ENCODE measurements at regions not wholly inside any gene's neighbourhood (a gene's known extent, or its start where the extent isn't known, plus 50 kb on each side); places are given as distances from the start of the nearest gene placed in this dataset.

GRCh38 chr7:17623546-17624185 lies 316.6 kb downstream of the SNX13 start:
- H3K9me3 Mint-ChIP-seq (ENCODE audit: low read depth) = no peaks in the 10 kb centered on the region
- H3K4me1 Mint-ChIP-seq (ENCODE audit: low read depth) = no peaks in the 10 kb centered on the region

GRCh38 chr7:17624379-17624778 lies 315.9 kb downstream of the SNX13 start:
- no peaks in the 10 kb centered on the region for H3K4me1 Mint-ChIP-seq (ENCODE audit: low read depth)
- no peaks in the 10 kb centered on the region for H3K27me3 Mint-ChIP-seq
- no peaks in the 10 kb centered on the region for H3K9me3 Mint-ChIP-seq (ENCODE audit: low read depth)

More at GRCh38 chr7:17623546-17624185, 316.6 kb downstream of the SNX13 start:
- H3K27ac Mint-ChIP-seq = no peak overlapping the region
- H3K4me3 Mint-ChIP-seq = no peak overlapping the region
- no peaks in the 10 kb centered on the region for H3K27me3 Mint-ChIP-seq
- H3K36me3 Mint-ChIP-seq = no peaks in the 10 kb centered on the region

GRCh38 chr7:17625043-17625442 lies 315.3 kb downstream of the SNX13 start:
- no peaks in the 10 kb centered on the region for H3K4me1 Mint-ChIP-seq (ENCODE audit: low read depth)
- no peaks in the 10 kb centered on the region for H3K9me3 Mint-ChIP-seq (ENCODE audit: low read depth)
- H3K4me3 Mint-ChIP-seq = no peak overlapping the region
- H3K27ac Mint-ChIP-seq = no peak overlapping the region
- H3K27me3 Mint-ChIP-seq = no peaks in the 10 kb centered on the region
- H3K36me3 Mint-ChIP-seq = no peaks in the 10 kb centered on the region

More at GRCh38 chr7:17624379-17624778, 315.9 kb downstream of the SNX13 start:
- no peak overlapping the region for H3K27ac Mint-ChIP-seq
- H3K4me3 Mint-ChIP-seq = no peak overlapping the region
- no peaks in the 10 kb centered on the region for H3K36me3 Mint-ChIP-seq

- no peaks in the 10 kb centered on the region for H3K27me3 Mint-ChIP-seq
- H3K36me3 Mint-ChIP-seq = no peaks in the 10 kb centered on the region
- no peaks in the 10 kb centered on the region for H3K4me1 Mint-ChIP-seq (ENCODE audit: low read depth)
- no peak overlapping the region for H3K27ac Mint-ChIP-seq
- no peak overlapping the region for H3K4me3 Mint-ChIP-seq
- no peaks in the 10 kb centered on the region for H3K9me3 Mint-ChIP-seq (ENCODE audit: low read depth)
Observed at GRCh38 chr7:17626235-17626634, 314.1 kb downstream of the SNX13 start.

- H3K27ac Mint-ChIP-seq = no peak overlapping the region
- peaks cover 3% of the 10 kb centered on the region for H3K27me3 Mint-ChIP-seq
- H3K9me3 Mint-ChIP-seq (ENCODE audit: low read depth) = no peaks in the 10 kb centered on the region
- H3K4me1 Mint-ChIP-seq (ENCODE audit: low read depth) = no peaks in the 10 kb centered on the region
- H3K36me3 Mint-ChIP-seq = no peaks in the 10 kb centered on the region
- no peak overlapping the region for H3K4me3 Mint-ChIP-seq
Observed at GRCh38 chr7:17631061-17631460, 309.2 kb downstream of the SNX13 start.

GRCh38 chr7:17632384-17632783 lies 307.9 kb downstream of the SNX13 start:
- Mint-ChIP-seq H3K27me3 (peaks cover 3% of the 10 kb centered on the region), H3K9me3 (ENCODE audit: low read depth) (no peaks in the 10 kb centered on the region), H3K27ac (no peak overlapping the region), H3K36me3 (no peaks in the 10 kb centered on the region), H3K4me3 (no peak overlapping the region), H3K4me1 (ENCODE audit: low read depth) (no peaks in the 10 kb centered on the region)

GRCh38 chr7:17633067-17633466 lies 307.2 kb downstream of the SNX13 start:
- Mint-ChIP-seq H3K36me3 (no peaks in the 10 kb centered on the region), H3K4me1 (ENCODE audit: low read depth) (no peaks in the 10 kb centered on the region), H3K4me3 (no peak overlapping the region), H3K27me3 (peaks cover 5% of the 10 kb centered on the region), H3K27ac (no peak overlapping the region), H3K9me3 (ENCODE audit: low read depth) (no peaks in the 10 kb centered on the region)

GRCh38 chr7:17638727-17639126 lies 301.6 kb downstream of the SNX13 start:
- H3K36me3 Mint-ChIP-seq = no peaks in the 10 kb centered on the region

GRCh38 chr7:17640730-17641377 lies 299.4 kb downstream of the SNX13 start:
- Mint-ChIP-seq H3K9me3 (ENCODE audit: low read depth) (no peaks in the 10 kb centered on the region), H3K27me3 (peaks cover 12% of the 10 kb centered on the region), H3K27ac (no peak overlapping the region), H3K4me1 (ENCODE audit: low read depth) (no peaks in the 10 kb centered on the region), H3K4me3 (no peak overlapping the region), H3K36me3 (no peaks in the 10 kb centered on the region)

More at GRCh38 chr7:17638727-17639126, 301.6 kb downstream of the SNX13 start:
- Mint-ChIP-seq H3K4me1 (ENCODE audit: low read depth) (no peaks in the 10 kb centered on the region), H3K9me3 (ENCODE audit: low read depth) (no peaks in the 10 kb centered on the region), H3K27me3 (peaks cover 12% of the 10 kb centered on the region), H3K4me3 (no peak overlapping the region), H3K27ac (no peak overlapping the region)

GRCh38 chr7:17645500-17645899 lies 294.8 kb downstream of the SNX13 start:
- no peaks in the 10 kb centered on the region for H3K9me3 Mint-ChIP-seq (ENCODE audit: low read depth)
- H3K4me1 Mint-ChIP-seq (ENCODE audit: low read depth) = no peaks in the 10 kb centered on the region
- no peaks in the 10 kb centered on the region for H3K36me3 Mint-ChIP-seq
- H3K27ac Mint-ChIP-seq = no peak overlapping the region
- H3K27me3 Mint-ChIP-seq = peaks cover 13% of the 10 kb centered on the region
- no peak overlapping the region for H3K4me3 Mint-ChIP-seq

- no peaks in the 10 kb centered on the region for H3K4me1 Mint-ChIP-seq (ENCODE audit: low read depth)
- peaks cover 10% of the 10 kb centered on the region for H3K27me3 Mint-ChIP-seq
Observed at GRCh38 chr7:17646253-17646956, 293.9 kb downstream of the SNX13 start.

GRCh38 chr7:17651341-17651740 lies 289.0 kb downstream of the SNX13 start:
- Mint-ChIP-seq H3K36me3 (no peaks in the 10 kb centered on the region), H3K27ac (no peak overlapping the region), H3K4me1 (ENCODE audit: low read depth) (no peaks in the 10 kb centered on the region), H3K27me3 (peaks cover 8% of the 10 kb centered on the region), H3K9me3 (ENCODE audit: low read depth) (no peaks in the 10 kb centered on the region), H3K4me3 (no peak overlapping the region)

More at GRCh38 chr7:17646253-17646956, 293.9 kb downstream of the SNX13 start:
- H3K9me3 Mint-ChIP-seq (ENCODE audit: low read depth) = no peaks in the 10 kb centered on the region
- H3K4me3 Mint-ChIP-seq = no peak overlapping the region
- no peak overlapping the region for H3K27ac Mint-ChIP-seq
- no peaks in the 10 kb centered on the region for H3K36me3 Mint-ChIP-seq

GRCh38 chr7:17651863-17652385 lies 288.4 kb downstream of the SNX13 start:
- no peaks in the 10 kb centered on the region for H3K9me3 Mint-ChIP-seq (ENCODE audit: low read depth)
- no peaks in the 10 kb centered on the region for H3K36me3 Mint-ChIP-seq
- H3K27me3 Mint-ChIP-seq = peaks cover 8% of the 10 kb centered on the region
- no peaks in the 10 kb centered on the region for H3K4me1 Mint-ChIP-seq (ENCODE audit: low read depth)
- H3K27ac Mint-ChIP-seq = no peak overlapping the region
- no peak overlapping the region for H3K4me3 Mint-ChIP-seq

- no peaks in the 10 kb centered on the region for H3K36me3 Mint-ChIP-seq
- no peak overlapping the region for H3K4me3 Mint-ChIP-seq
- H3K27ac Mint-ChIP-seq = no peak overlapping the region
- H3K9me3 Mint-ChIP-seq (ENCODE audit: low read depth) = no peaks in the 10 kb centered on the region
- H3K27me3 Mint-ChIP-seq = peaks cover 2% of the 10 kb centered on the region
- H3K4me1 Mint-ChIP-seq (ENCODE audit: low read depth) = no peaks in the 10 kb centered on the region
Observed at GRCh38 chr7:17654940-17655339, 285.4 kb downstream of the SNX13 start.

GRCh38 chr7:17659126-17659525 lies 281.2 kb downstream of the SNX13 start:
- Mint-ChIP-seq H3K9me3 (ENCODE audit: low read depth) (no peaks in the 10 kb centered on the region), H3K4me1 (ENCODE audit: low read depth) (no peaks in the 10 kb centered on the region), H3K27me3 (peaks cover 3% of the 10 kb centered on the region), H3K27ac (no peak overlapping the region), H3K4me3 (no peak overlapping the region), H3K36me3 (no peaks in the 10 kb centered on the region)
